HG02938 (cell line): ENCODE measurements at regions not wholly inside any gene's neighbourhood (a gene's known extent, or its start where the extent isn't known, plus 50 kb on each side); places are given as distances from the start of the nearest gene placed in this dataset.
A peak's percentile ranks its signal among the peaks of the same experiment; 100 is the strongest.

ENCODE experiments used
- ATAC-seq: cut with Tn5 transposase; IDR thresholded peaks from one replicate; pipeline ENCODE4 v1.9.1; 2021; ENCODE audit warnings: mild to moderate bottlenecking, moderate library complexity; ENCODE audit not compliant: unreplicated experiment

DNA sequence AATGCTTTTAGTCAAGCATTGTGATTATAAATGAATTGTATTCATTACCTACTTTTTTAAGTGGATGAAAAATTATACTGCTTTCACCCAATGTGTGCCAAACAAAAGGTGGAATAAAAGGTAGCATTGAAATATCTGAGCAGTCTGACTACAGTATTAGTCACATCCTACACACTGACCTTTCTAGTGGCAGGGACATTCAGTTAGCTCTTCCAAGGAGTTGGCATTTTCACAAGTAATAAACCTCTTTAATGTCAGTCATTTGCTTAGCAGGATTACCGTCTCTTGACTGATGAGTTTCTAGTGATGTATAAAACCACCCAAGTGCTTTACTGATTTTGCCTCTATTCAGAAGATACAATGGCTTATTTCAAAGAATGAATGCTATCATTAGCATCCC, 687.9 kb downstream of the ARAP2 start:
- no peak for ATAC-seq

DNA sequence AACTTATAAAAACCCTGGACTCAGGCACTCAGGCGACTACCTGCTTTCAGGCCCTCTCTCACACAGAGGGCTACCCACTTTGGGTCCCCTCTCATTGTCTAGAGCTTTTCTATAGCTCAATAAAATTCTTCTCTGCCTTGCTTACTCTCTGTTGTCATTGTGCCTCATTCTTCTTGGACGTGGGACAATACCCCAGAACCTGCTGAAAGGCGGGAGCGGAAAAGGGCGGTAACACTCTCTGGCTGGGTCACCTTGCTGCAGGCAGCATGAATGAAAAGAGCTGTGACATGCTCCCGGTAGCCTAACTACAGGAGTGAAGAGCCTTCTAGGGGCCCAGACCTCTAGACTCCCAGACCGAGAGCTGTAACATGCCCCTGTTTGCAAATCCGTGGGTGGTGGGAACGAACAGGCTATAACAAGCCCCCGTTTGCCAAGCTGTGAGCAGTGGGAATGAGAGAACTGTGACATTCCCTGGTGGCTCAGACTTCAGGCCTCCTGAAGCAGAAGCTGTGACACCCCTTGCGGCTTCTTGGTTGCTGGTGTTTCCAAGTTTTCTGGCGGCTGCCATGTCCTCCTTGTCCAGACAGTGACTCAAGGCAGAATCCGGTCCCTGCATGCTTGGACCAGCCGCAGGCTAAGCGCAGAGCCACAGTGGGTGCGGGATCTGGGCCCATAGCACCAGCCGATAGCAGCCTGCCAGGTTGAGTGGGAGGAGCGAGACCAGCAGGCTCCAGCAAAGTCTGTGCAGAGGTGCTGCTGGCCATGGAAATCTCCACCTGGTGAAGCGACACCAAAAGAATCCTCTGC, 684.6 kb downstream of the ARAP2 start:
- no peak for ATAC-seq

DNA sequence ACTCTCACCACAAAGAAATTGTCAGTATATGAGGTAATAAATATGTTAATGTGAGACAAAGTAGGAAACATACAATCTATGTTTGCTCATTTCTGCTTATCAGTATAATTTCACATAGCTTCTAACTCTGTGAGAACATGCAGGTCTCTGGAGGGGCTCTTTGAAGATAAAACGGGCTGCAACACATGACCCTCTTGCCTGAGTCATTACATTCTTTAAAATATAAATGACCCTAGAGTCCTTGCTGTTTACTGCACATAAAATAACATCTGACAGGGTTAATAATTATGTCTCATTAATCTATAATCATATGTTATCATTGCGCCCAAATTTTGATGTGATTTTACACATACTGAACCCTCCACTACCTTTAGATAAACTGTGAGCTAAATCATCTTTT, 681.5 kb downstream of the ARAP2 start:
- ATAC-seq: no peak

DNA sequence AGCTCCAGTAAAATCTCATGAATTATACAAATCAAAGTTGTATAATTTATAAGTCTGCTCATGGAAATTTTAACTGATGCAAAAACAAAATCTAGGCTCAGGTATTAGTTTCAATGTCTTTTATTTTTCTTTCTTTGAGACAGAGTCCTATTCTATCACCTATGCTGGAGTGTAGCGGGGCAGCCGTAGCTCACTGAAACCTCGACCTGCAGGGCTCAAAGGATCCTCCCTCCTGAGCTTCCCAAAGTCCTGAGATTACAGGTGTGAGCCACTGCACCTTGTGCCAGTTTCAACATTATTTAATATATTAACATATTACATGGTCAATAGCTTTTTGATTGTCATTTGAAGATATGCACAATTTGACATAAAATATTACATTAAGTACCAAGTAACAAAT, 678.7 kb downstream of the ARAP2 start:
- ATAC-seq: no peak

DNA sequence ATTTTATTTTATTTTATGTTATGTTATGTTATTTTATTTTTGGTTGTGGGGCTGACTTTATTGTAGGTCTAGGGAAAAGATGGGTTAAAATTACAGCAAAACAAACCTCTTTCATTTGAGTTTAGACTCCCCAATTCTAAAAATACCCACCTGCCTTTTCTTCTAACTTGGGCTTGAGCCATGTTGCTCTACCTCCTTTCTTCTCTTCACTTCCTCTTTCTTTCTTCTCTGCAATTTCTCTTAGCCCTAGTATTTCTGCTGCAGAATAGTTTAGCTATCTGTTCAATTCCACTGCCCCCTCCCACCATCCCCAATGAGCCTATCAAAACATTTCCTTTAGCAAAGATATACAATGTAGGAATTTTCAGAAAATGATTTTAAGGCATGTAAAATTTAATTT, 653.3 kb downstream of the ARAP2 start:
- ATAC-seq: no peak

DNA sequence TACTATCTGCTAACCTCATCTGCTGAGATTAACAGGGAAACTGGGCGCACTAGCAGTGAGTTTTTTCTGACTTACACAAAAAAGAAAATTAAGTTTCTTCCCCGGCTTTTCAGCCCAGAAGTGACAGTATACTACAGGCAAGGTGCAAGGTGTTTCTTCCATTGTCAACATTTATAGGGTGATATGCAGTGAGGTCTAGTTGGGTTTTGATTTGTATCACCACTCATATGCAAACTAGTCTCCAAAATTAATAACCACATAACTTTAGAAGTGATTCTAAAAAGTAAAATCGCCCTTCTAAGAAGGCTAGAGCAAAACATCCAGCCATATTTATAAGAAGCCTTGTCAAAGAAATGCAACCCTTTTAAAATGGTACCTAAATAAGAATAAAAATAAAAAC, 640.1 kb downstream of the ARAP2 start:
- no peak for ATAC-seq

DNA sequence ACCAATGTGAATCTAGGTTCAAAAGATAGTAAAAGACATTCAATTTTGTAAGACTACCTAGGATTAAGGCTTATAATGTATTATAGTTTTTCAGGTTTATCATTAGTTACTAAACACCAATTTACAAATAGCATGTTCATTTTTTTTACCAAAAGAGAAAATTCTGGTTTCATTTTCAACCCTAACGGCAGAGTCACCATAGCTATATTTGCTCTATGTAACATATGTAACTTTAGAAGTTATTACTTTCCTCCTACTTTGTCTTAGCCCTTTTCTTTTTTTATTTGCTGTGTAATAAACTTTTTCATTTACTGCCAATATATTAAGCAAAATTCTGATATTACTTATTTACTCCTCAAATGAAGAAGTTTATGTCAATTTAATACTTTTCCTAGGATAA, 639.6 kb downstream of the ARAP2 start:
- ATAC-seq: no peak

DNA sequence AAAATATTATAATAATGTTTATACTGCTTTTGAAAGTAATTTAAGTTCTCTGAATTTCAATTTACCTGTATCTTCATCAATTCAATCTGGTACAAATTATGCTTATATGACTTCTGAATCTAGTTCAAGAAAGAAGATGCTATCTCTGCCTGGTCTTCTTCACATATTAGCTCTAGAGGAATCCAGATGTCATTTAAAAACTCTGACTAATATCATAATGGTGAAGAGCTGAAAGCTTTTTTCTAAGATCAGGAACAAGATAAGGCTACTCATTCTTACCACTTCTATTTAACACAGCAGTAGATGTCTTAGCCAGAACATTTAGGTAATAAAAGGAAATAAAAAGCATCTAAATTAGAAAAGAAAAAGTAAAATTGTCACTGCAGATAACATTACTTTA, 636.1 kb downstream of the ARAP2 start:
- no peak for ATAC-seq

DNA sequence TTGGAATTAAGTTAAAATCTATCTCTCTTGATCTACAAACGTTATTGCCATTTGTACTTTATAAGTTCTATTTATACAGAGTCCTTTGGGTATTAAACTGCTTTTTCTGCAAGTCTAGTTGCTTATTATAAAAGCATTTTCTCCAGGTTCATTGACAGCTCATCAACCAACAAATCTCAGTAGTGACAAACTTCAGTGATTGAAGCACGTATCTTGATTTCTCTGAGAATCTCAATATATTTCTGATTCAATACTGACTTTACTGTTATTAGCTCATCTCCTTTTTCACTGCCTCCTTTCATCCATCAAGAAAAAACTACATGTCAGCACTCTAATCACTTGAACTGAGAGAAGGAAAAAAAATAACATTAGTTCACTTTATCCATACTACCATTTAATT, 630.2 kb downstream of the ARAP2 start:
- no peak for ATAC-seq

DNA sequence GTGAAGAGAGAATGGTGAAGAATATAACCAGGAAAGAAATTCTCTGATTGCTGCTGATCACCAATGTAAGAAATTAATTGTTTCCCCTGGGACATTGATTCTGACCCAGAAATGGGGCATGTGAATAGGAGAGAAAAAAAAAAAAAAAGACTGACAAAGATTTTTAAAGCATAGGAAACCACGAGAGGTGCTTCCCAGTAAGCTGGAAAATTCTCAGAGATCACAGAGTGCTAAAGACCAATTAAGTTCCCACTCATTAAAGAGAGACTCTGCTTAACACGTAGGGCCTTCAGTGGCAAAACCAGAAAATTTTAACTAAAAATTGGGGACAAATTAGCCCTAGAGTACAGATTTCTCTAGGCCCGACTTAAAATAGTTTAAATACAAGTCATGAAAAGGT, 604.4 kb downstream of the ARAP2 start:
- ATAC-seq: no peak

DNA sequence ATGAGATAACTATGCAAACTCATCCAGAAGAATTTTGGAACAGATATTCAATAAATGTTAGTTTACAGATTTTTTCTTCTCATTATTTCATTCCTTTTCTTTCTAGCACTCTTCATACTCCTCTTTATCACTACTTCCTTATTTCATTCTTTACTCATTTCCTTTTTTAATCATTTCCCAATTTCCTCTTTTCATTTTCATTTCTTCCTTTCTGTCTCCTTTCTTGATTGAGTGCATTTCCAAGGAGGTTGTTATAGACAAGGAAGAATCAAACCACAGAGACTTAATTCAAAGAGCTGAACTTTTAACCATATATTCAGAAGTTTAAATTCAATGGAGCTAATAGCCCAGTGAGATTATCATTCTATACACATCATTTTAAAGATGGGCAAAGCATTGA, 600.7 kb downstream of the ARAP2 start:
- no peak for ATAC-seq

DNA sequence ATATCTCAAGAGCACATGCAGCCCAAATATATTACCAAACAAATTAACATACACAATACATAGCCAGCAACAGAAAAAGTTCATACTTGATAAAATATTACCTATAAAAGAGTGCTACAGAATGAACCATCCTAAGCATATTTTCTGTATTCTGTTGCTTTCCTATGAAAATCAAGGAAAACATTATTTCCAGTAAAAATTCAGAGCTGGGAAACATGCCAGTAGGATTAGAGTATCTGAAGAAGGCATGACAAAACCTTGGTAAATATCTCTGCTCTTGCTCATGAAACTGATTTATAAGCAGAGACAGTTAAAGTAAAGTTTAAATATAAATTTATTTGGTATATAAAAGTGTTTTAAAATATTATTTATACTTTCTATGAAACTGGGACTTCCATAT, 599.7 kb downstream of the ARAP2 start:
- ATAC-seq: no peak

DNA sequence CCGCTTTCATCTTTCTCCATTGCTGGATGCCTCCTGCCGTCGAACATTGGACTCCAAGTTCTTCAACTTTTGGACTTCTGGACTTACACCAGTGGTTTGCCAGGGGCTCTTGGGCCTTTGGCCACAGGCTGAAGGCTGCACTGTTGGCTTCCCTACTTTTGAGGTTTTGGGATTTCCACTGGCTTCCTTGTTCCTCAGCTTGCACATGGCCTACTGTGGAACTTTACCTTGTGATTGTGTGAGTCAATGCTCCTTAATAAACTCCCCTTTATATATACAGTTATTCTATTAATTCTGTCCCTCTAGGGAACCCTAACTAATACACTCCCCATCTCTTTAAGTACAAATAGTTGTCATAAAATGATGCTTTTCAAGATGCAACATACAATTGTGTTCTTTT, 595.3 kb downstream of the ARAP2 start:
- no peak for ATAC-seq

DNA sequence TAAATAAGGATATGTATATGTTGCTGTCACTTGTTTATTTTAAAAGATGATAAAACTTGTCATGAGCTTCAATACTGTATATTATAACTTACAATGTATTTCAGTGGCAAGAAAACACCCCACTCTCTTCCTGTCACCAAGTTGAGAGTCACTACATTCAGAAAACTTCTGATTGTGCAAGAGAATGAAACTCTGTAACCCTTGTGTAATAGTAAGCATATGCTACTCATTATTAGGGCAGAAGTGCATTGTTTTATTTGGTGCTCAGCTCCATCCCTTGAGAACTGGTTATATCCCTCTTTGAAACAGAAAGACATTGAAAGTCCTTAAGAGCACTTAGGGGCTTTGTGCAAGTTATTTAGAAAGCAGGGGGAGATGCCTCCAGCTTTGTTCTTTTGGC, 594.5 kb downstream of the ARAP2 start:
- no peak for ATAC-seq

DNA sequence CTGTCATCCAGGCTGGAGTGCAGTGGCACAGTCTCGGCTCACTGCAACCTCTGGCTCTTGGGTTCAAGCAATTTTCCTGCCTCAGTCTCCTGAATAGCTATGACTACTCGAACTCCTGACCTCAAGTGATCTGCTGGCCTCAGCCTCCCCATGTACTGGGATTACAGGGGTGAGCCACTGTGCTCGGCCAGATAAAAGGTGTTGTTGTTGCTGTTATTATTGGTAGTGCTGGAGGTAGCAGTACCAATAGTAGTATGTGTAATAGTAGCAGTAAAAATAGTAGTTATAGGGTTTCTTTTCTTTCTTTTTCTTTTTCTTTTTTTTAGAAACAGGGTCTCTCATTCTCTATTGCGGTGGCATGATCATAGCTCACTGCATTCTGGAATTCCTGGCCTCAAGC, 592.1 kb downstream of the ARAP2 start:
- no peak for ATAC-seq

DNA sequence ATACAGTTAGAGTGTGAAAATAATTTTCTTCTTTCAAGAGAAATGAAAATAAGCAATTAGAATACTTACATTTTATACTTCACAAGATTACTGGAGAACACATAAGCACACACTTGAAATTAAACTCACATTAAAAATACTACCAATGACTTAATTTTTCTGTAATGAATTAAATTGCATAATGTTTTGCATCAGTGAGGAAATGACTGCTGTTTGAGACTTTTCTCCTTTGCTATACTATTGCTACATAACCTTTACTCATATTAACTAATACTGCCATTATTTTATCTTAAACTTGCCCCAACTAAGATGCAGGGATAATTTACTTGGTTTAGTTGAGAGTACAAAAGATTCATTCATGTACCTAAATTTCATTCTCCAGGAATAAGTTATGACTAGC, 590.9 kb downstream of the ARAP2 start:
- no peak for ATAC-seq

DNA sequence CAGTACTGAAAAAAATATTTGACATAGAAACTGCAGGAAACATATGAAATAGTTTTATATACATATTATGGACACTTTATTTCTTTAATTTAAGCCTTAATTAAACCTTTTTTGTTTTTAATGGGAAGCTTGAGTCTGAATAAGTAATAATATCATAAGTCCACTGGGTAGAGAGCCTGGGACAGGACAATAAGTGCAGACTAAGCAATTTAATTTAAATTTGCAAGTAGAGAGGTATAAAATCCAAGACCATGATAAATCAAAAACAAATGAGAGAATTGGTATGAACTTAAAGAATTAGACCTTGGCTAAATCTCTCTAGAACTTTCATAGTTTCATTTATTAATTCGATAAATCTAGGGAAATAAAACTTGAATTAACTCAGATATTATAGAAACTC, 571.2 kb downstream of the ARAP2 start:
- no peak for ATAC-seq

DNA sequence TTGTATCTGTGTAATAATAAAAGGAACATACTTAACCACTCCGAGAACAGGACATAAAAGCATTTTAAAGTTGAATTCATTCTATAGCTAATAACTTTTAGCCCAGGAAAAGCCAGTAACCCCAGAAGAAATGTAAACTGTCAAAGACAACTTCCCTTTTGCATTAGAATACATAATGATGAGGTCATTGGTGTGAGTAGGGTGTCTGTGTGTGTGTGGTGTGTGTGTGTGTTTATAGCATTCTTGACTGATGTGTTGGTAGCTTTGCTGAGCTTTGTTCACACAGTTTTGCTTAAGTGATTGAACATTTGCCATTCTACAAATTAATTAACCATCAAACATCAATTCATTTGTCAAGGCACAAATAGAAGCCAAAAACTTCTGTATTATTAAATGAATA, 559.6 kb downstream of the ARAP2 start:
- no peak for ATAC-seq

DNA sequence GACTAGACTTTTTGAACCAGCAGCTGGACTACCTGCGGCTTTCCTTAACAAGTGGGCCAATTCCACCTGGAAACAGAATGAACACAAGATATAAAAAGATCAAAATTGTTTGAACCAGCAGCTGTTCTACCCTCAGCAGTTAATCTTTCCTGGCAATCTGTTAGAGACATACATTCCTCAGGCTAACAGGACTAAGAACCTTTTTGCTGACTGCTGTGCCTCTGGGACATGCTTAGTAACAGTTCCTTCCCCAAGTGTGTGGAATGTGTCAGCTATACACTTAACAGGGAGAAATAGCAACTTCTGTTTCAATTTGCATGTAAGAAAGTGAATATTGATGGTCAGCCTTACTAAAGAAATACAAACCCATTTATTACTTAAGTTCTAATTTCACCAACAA, 554.4 kb downstream of the ARAP2 start:
- no peak for ATAC-seq

DNA sequence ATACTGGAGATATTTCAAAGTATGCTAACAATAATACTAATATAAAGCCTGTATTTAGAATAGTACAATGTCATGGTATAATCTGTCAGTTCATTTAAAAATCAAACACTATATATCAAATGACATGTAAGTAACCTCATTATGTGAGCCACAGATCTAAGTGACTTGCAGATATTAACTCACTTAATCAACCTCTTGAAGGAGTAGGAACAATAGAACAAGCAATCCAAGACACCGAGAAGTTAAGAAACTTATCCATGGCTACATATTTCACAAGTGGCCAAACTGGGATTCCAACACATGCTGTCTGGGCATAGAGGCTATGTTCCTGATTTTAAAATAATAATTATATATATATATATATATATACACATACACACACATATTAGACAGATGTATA, 554.0 kb downstream of the ARAP2 start:
- ATAC-seq: no peak

DNA sequence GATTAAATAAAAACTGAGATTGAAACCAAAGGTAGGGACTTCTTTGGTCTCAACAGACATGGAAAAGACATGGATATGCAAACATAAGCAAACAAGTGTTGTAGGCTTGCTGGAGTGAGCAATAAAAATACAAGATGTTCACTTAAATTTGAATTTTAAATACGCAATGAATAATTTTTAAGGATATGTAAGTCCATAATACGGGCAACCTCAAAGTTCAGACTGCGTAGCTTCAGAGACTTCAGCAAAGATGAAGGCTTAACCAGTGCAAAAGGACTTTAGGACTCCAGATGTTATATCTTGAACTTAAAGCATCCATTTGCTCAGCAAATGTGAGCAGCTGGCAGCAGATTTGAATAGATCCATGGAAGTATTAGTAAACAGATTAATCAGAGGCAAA, 549.3 kb downstream of the ARAP2 start:
- ATAC-seq: no peak

DNA sequence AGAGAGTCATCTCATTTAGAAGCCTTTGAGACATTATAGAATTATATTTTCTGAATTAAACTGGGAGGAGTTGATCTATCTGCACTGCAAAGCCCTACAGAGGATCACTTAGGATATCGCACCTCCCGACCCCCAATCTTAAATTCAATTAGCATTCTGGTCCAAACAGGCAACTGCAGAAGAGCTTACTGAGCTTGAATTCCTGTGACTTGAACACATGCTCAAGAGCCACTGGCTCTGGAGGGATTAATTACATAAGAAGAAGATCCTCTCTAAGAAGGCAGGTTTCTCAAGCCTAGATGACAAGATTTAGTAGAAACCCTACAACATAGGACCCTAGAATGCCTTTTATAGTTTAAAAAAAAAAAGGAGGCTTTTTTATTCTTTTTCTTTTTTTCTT, 548.9 kb downstream of the ARAP2 start:
- no peak for ATAC-seq

DNA sequence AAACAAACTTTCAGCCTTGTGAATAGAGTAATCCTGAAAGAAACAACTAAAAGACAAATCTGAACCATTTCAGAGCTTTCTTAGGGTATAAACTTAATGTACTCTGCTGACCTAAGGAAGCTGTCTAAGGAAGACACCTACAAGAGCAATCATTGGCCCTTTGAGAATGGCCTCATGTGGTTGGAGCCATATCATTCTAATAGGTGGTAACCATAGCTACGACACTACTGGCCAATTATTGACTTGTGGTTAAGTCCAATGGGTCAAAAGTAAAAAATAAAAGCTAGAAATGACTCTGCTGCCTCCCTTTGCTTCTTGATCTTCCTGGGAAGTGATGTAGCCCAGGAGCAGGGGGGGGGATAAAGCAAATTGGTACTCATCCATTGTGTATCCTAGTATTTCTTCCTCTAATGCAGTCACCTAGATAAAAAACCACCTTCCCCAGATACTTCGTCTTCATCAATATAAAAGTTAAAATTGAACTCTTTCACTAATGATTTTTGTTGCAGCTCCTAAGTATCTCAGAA, 547.0 kb downstream of the ARAP2 start:
- peak; percentile 98 for ATAC-seq
